ENCODE measurements at regions not wholly inside any gene's neighbourhood (a gene's known extent, or its start where the extent isn't known, plus 50 kb on each side); places are given as distances from the start of the nearest gene placed in this dataset.

- DNase-seq: no peak
These were observed 321.5 kb upstream of the CHD6 start for GRCh38 chr20:41939659-41940058.

- DNase-seq: no peak
These were observed 320.2 kb upstream of the CHD6 start for GRCh38 chr20:41938353-41938752.

GRCh38 chr20:41935259-41935791 is 317.1 kb upstream of the CHD6 start:
- DNase-seq: no peak

GRCh38 chr20:41932431-41932830 is 314.3 kb upstream of the CHD6 start:
- no peak for DNase-seq

- DNase-seq: no peak
These were observed 309.5 kb upstream of the CHD6 start for GRCh38 chr20:41927655-41928054.

GRCh38 chr20:41927189-41927588 is 309.0 kb upstream of the CHD6 start:
- DNase-seq: no peak

GRCh38 chr20:41925476-41925875 is 307.3 kb upstream of the CHD6 start:
- no peak for DNase-seq

- DNase-seq: no peak
These were observed 305.4 kb upstream of the CHD6 start for GRCh38 chr20:41923624-41924023.

GRCh38 chr20:41913146-41913545 is 295.0 kb upstream of the CHD6 start:
- DNase-seq: no peak

- no peak for DNase-seq
These were observed 292.4 kb upstream of the CHD6 start for GRCh38 chr20:41910558-41910957.

GRCh38 chr20:41905199-41905598 is 287.0 kb upstream of the CHD6 start:
- no peak for DNase-seq

- DNase-seq: no peak
These were observed 285.4 kb upstream of the CHD6 start for GRCh38 chr20:41903586-41903985.

GRCh38 chr20:41902346-41902745 is 284.2 kb upstream of the CHD6 start:
- DNase-seq: no peak

GRCh38 chr20:41900201-41900691 is 282.1 kb upstream of the CHD6 start:
- peak; percentile 68 for DNase-seq

GRCh38 chr20:41897708-41898107 is 279.5 kb upstream of the CHD6 start:
- DNase-seq: no peak

GRCh38 chr20:41895241-41896032 is 277.3 kb upstream of the CHD6 start:
- no peak for DNase-seq

- DNase-seq: no peak
These were observed 276.2 kb upstream of the CHD6 start for GRCh38 chr20:41894255-41894963.

GRCh38 chr20:41892031-41892430 is 273.9 kb upstream of the CHD6 start:
- no peak for DNase-seq

GRCh38 chr20:41889844-41890224 is 271.7 kb upstream of the CHD6 start:
- DNase-seq: no peak

GRCh38 chr20:41889126-41889843 is 271.1 kb upstream of the CHD6 start:
- peak; percentile 9 for DNase-seq

GRCh38 chr20:41888434-41888833 is 270.3 kb upstream of the CHD6 start:
- DNase-seq: no peak

GRCh38 chr20:41887500-41887899 is 269.3 kb upstream of the CHD6 start:
- no peak for DNase-seq

- DNase-seq: no peak
These were observed 263.4 kb upstream of the CHD6 start for GRCh38 chr20:41881466-41882046.

Measured in NCI-H1105 (cell line).